Right forelimb (tissue), 1 donor: ENCODE measurements at regions not wholly inside any gene's neighbourhood (a gene's known extent, or its start where the extent isn't known, plus 50 kb on each side); places are given as distances from the start of the nearest gene placed in this dataset.

Experiments
- DNase-seq: peaks from one replicate; pipeline ENCODE4 v3.0.0-alpha.2; 2018

- DNase-seq: no peak
Observed at GRCh38 chrX:40484408-40485091, 96.2 kb upstream of the ATP6AP2 start.

- no peak for DNase-seq
Observed at GRCh38 chrX:40483502-40483901, 97.3 kb upstream of the ATP6AP2 start.

- no peak for DNase-seq
Observed at GRCh38 chrX:40479777-40480318, 100.9 kb upstream of the ATP6AP2 start.

DNA sequence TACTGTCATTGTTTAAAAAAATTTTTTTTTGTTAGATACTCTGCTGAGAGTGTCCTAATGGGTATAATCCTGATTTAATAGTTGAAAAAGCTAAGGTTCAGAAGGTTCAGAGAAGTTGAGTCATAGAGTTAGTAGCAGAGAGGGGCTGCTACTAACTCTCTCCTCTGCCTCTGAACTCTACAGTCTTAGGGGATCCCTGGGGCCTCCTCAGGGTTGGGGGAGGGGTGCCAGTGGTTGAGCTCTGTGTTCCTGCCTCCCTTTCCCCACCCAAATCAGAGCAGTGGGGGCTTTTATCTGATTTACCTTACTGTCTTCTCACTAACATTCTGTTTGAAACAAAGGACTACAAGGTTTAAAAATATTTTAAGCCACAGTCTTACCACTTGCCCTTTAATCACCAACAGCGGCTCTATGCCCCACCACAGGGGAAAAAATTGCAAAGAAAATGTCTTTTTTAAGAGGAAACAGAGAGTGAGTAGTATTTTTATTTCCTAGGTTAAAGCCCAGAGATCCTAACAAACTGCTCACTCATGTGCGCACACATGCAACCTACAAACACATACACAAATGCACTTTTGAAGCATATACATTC, 102.2 kb upstream of the ATP6AP2 start:
- no peak for DNase-seq

- no peak for DNase-seq
Observed at GRCh38 chrX:40476958-40477357, 103.8 kb upstream of the ATP6AP2 start.

GRCh38 chrX:40474645-40475044, 106.1 kb upstream of the ATP6AP2 start:
- no peak for DNase-seq

GRCh38 chrX:40474205-40474626, 106.6 kb upstream of the ATP6AP2 start:
- no peak for DNase-seq

GRCh38 chrX:40473460-40474204, 107.1 kb upstream of the ATP6AP2 start:
- no peak for DNase-seq

- DNase-seq: peak; percentile 65
Observed at GRCh38 chrX:40471965-40472648, 108.7 kb upstream of the ATP6AP2 start.

DNA sequence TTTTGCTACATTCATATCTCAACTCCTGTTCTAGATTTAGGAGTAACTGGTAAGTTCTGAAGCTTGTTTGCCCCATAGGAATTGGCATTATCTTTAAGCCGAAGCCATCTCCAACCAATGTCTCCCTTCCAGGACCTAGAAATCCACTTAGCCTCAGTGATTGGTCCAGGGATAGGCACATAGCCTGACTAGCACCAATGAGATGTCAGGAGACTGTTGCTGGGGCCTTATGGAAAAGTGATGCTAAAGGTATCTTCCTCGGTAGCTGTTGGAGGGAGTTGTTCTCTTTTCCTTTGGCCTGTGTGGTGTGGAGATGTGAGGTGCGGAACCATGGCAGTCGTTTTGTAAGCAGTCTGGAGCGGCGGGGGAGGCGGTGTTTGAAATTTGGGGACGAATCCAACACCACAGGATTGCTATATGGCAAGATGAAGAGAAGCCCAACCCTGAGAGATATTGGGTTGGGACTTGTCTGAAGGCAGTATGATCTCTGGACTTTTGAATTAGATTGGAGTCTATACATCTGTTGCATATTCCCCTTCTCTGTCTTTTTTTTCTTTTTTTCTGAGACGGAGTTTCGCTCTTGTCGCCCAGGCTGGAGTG, 109.8 kb upstream of the ATP6AP2 start:
- no peak for DNase-seq

GRCh38 chrX:40469316-40469715, 111.5 kb upstream of the ATP6AP2 start:
- DNase-seq: no peak

DNA sequence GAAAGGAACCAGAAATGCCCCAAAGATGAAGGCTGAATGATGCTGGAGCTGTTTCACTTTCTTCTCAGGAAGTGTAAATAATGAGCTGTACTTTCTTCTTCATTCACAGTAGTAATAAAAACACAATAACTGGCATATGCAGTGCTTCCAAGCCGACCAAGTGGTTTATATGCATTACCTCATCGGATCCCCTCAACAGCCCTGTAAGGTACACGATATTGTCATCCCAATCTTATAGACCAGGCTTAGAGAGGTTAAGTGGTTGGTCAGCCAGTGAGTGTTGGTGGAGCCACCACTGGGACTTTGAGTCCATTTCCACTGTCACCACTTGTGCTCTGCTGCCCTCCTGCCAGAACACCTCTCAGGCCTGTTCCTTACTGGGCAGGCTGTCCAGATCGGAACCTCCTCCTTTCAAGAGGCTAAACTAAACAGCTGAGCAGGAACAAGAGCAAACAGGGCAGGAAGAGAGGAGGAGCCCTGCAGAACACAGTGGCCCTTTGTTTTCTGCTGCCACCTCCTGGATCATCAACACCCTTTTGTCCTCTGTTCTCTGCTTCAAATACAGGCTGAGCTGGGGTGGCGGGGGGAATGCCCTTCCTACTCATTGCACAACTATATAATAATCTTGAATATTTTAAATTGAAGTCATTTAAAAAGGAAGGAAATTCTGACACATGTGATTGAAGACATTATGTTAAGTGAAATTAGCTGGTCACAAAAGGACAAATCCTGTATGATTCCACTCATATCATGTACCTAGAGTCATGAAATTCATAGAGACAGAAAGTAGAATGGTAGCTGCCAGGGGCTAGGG, 112.5 kb upstream of the ATP6AP2 start:
- DNase-seq: peak; percentile 44

DNA sequence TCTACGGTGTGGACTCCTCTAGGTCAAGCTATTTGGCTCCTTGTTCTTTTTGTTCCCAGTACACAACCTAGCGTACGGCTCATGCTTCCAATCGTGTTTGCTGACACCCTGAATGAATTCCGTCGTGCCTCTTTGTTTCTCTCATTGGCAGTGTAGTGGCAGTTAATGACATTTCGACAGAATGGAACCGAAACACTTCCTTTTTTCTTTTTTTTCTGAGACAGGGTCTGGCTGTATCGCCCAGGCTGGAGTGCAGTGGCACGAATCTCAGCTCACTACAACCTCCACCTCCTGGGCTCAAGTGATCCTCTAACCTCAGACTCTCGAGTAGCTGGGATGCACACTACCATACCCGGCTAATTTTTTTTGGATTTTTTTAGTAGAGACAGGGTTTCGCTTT, 113.3 kb upstream of the ATP6AP2 start:
- no peak for DNase-seq

DNA sequence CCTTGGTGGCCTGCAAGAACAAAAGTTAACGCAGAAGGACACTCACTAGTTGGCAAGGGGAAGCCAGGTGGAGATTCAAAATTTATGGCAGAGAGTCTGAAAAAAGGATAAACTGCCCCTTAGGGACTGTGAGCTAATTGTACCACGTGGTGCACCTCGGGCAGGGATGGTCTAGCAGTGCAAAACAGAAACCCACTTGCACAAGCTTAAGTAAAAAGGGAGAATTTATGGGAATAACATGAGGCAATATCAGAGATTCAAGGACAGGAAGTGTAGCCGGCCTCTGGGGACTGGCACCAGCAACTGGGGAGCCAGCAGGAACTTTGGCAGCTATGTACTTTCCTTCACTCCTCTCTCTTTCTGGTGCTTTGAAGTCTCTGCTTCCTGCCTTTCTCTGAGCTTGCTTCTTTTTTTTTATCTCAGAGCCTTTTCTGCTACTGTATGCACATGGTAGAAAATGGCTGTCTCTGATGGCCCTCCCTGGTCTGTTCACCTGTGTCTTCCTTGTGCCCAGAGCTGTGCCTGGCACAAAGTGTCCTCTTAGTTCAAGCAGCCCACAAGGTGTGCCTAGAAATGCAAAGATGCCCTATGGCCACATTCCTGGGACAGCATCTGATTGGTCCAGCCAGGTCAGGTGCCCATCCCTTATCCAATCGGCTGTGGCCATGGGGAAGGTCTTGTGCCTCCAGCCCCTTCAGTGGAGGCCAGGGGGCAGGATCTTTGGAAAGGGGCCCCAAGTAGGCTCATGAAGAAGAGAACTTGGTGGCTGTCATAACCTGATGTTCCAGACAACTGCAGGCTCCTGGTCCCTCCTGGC, 114.8 kb upstream of the ATP6AP2 start:
- DNase-seq: no peak

DNA sequence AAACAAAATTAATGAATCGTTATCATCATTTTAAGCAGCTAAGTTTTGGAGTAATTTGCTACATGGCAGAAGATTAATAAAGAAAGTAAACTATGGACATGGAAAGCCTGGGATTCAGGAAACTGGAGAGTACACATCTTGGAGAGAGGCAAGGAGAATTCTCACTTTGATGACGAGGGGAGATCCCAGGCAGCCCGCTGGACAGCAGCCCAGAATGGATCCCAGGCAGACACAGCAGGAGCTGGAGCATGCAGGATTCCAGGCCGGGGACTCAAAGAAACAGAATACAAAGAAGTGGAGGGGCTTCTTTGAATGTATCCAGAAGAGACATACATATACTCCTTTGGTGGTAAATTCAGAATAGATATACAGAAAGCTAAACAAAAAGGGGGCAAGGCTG, 118.0 kb upstream of the ATP6AP2 start:
- no peak for DNase-seq

DNA sequence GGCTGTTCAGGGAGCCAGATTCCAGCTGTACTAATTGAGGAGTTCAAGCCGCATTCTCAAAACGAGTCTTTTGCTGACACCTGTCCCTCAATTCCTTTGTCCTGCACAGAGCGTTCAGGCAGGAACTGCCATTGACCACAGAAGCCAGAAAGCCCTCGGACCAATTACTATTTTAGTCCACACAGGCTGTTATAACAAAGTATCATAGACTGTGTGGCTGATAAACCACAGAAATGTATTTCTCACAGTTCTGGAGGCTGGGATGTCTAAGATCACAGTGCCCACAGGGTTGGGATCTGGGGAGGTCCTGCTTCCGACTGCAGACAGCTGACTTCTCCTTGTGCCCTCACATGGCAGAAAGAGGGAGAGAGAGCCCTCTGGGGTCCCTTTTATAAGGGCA, 119.8 kb upstream of the ATP6AP2 start:
- no peak for DNase-seq

DNA sequence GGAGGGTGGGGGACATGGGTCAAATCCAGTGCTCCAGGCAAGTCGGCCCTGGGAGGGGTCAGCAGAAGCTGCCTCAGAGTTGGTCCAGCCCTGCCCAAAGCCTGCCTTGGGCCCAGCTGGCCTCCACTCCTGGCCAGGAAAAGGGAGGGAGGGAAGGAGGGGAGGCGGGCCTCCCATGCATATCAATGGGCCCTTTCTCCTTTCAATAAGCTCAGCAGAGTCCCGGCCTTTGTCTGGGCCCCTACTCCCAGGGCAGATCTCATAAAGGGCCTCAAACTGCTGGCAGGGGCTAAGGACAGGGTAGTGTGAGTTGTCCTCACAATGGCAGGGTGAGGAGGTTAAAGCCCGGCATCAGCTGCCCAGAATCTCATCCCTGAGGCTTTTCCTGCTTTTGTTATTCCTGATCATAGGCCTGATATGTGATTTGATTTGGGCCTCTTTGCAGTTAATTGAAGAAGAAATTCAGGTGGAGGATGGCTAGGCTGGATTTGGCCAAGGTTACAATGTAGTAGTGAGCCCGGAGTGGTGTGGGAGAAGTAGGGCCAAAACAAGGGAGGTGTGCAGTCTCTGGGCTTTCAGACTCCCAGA, 121.1 kb upstream of the ATP6AP2 start:
- DNase-seq: no peak

DNA sequence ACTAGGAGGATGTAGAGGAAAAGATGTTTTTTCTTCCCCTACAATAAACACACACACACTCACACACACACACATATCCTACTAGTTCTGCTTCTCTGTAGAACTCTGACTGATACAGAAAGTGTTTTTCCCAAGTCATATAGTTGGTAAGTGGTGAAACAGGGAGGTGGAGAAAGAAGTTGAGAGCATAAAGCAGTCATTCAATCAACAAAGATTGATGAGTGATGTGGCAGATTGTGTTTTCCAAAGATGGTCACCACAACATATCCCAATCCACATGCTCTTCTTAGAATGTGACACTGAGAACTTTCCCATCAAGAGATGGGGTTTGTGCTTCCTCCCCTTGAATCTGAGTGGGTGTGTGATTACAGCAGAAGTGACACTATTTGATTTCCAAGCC, 123.4 kb upstream of the ATP6AP2 start:
- no peak for DNase-seq

DNA sequence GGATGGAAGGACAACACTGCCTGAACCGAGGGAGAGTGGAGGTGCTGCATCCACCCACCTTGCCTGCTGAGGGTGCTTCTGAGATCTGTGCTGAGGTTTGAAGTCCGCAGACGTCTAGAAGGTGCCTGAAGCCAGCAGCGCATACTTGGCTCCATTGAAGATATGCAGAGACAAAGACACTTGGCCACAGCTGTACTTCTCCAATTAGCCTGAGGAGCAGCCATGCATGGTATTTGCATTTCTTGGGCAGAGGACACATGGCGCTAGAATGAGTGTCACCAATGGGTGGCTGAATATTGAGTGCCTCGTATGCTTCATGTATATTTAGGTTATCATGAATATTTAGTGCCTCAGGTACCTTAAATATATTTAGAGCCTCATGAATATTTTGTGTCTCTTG, 128.7 kb upstream of the ATP6AP2 start:
- DNase-seq: no peak

GRCh38 chrX:40449956-40450706, 130.6 kb upstream of the ATP6AP2 start:
- no peak for DNase-seq
